ENCODE measurements at regions not wholly inside any gene's neighbourhood (a gene's known extent, or its start where the extent isn't known, plus 50 kb on each side); places are given as distances from the start of the nearest gene placed in this dataset.
"Not testable (repeated sequence)": the region's sequence is repeated elsewhere in the genome, so short reads cannot be mapped to it uniquely, and the experiment has no call there.

DNA sequence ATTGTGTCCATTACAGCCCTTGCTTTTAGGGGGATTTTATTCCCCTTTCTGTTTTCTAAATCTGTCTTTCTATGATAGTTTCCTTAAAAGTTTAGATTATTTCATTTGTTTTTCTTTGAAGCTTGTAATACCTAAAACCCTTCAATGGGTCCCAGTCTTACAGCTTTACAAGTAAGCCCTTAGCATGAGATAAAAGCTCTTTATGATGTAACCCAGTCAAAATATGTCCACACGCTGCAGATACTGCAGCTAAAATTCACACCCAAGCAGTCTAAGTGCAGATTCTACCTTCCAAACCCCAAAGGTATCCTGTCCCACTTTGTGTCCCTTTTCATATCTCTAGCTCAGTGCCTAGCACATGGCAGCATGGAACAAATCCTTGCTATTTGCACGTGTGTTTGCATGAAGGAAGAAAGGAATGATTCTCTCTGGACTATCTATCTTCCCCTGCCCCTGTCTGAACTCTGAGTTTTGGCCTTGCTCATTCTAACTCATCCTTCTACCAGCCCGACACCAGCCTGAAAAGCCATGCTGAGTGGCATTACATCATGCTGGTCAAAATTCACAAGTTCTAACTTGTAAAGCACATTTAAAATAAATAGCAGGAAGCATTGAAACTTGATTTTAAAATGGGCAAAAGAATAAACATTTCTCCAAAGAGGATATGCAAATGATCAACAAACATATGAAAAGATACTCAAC is 623.2 kb downstream of the IRS1 start:
- H3K27me3 ChIP-seq (ENCODE audit: control insufficient read depth in 1 of 2, insufficient read depth in 2 of 2, low read length in 2 of 2), result no peaks in the 10 kb centered on the region
- peaks cover 0 to 4% of the 10 kb centered on the region in 2 donors for H3K9me3 ChIP-seq (ENCODE audit: control insufficient read depth in 2 of 2, insufficient read depth in 1 of 2, low read depth in 1 of 2, low read length in 1 of 2)
- no peaks in the 10 kb centered on the region for H3K36me3 ChIP-seq (ENCODE audit: control insufficient read depth in 2 of 2, insufficient read depth in 2 of 2, low read length in 1 of 2)
- no peak overlapping the region for H3K27ac ChIP-seq (ENCODE audit: low read depth in 2 of 2, low read length in 1 of 2)
- no peaks in the 10 kb centered on the region for H3K4me1 ChIP-seq (ENCODE audit: control insufficient read depth in 2 of 2, insufficient read depth in 2 of 2, low read length in 1 of 2)
- 62 to 64% methylated on average over 3 of the region's 3 CpGs for WGBS, 2 donors
- H3K4me3 ChIP-seq (ENCODE audit: low read depth in 1 of 2, low read length in 2 of 2), result no peak overlapping the region

DNA sequence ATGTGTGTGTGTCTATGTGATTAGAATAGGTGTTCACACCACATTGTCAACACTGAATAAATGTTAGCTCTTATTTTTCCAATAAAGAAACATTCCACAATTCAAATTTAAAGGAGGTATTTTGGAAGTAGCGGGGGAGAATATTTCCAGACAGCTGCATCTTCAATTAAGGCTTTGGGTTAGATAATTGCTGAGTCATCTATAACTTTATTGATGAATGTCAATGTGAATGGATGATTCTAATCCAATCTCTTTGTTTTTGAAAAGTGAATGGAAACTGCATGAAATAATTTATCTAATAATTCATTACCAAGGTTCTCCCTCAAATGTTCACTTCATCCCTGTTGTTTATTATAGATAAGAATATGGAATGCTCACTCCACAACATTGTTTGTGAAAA is 625.2 kb downstream of the IRS1 start:
- no peak overlapping the region for H3K27ac ChIP-seq (ENCODE audit: low read depth in 2 of 2, low read length in 1 of 2)
- no peaks in the 10 kb centered on the region for H3K4me1 ChIP-seq (ENCODE audit: control insufficient read depth in 2 of 2, insufficient read depth in 2 of 2, low read length in 1 of 2)
- H3K27me3 ChIP-seq (ENCODE audit: control insufficient read depth in 1 of 2, insufficient read depth in 2 of 2, low read length in 2 of 2), result no peaks in the 10 kb centered on the region
- H3K9me3 ChIP-seq (ENCODE audit: control insufficient read depth in 2 of 2, insufficient read depth in 1 of 2, low read depth in 1 of 2, low read length in 1 of 2), result peaks cover 0 to 4% of the 10 kb centered on the region in 2 donors
- no peak overlapping the region for H3K4me3 ChIP-seq (ENCODE audit: low read depth in 1 of 2, low read length in 2 of 2)
- 89 to 93% methylated on average over 1 of the region's 1 CpG for WGBS, 2 donors
- H3K36me3 ChIP-seq (ENCODE audit: control insufficient read depth in 2 of 2, insufficient read depth in 2 of 2, low read length in 1 of 2), result no peaks in the 10 kb centered on the region

DNA sequence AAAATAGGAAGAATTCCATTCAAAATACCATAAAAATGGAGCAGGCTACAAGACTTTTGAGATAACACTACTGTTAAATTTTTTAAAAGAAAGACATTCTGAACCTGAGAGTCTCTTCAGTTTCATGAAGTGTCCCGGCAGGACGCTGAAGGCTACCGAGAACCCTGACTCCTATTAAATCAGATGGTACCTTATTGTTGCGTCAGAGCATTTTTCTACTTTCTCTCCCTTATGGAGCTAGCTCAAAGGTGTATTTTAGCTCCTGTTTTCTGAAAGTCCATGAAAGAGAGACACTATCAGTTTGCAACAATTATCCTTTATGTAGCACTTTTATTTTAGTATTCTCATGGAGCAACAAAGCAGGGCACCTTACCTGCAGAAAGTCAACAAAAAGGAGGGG is 626.7 kb downstream of the IRS1 start:
- no peaks in the 10 kb centered on the region for H3K9me3 ChIP-seq (ENCODE audit: control insufficient read depth in 2 of 2, insufficient read depth in 1 of 2, low read depth in 1 of 2, low read length in 1 of 2)
- H3K36me3 ChIP-seq (ENCODE audit: control insufficient read depth in 2 of 2, insufficient read depth in 2 of 2, low read length in 1 of 2), result no peaks in the 10 kb centered on the region
- H3K27ac ChIP-seq (ENCODE audit: low read depth in 2 of 2, low read length in 1 of 2), result no peak overlapping the region
- no peak overlapping the region for H3K4me3 ChIP-seq (ENCODE audit: low read depth in 1 of 2, low read length in 2 of 2)
- no peaks in the 10 kb centered on the region for H3K4me1 ChIP-seq (ENCODE audit: control insufficient read depth in 2 of 2, insufficient read depth in 2 of 2, low read length in 1 of 2)
- WGBS, 2 donors, result 94% methylated on average over 4 of the region's 4 CpGs
- H3K27me3 ChIP-seq (ENCODE audit: control insufficient read depth in 1 of 2, insufficient read depth in 2 of 2, low read length in 2 of 2), result no peaks in the 10 kb centered on the region

DNA sequence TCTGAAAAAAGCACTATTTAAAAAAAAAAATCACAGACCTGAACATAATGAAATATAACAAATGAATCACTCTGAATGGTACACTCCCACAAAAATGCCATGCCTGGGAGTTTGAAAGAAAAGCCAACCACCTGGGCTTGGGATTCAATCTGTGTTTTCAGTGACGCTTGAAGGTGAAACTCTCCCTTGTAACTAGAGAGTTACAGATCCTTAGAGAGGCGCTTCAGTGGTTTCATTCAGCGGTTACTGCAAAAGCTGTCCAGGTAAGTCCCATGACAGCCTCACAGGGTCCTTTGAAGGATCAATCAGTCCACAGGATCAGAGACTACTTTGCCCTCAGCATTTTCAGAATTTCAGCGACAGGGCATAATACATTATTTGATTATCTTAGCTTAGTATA is 627.3 kb downstream of the IRS1 start:
- 90 to 93% methylated on average over 4 of the region's 4 CpGs for WGBS, 2 donors
- no peaks in the 10 kb centered on the region for H3K27me3 ChIP-seq (ENCODE audit: control insufficient read depth in 1 of 2, insufficient read depth in 2 of 2, low read length in 2 of 2)
- H3K4me3 ChIP-seq (ENCODE audit: low read depth in 1 of 2, low read length in 2 of 2), result no peak overlapping the region
- no peak overlapping the region for H3K27ac ChIP-seq (ENCODE audit: low read depth in 2 of 2, low read length in 1 of 2)
- no peaks in the 10 kb centered on the region for H3K36me3 ChIP-seq (ENCODE audit: control insufficient read depth in 2 of 2, insufficient read depth in 2 of 2, low read length in 1 of 2)
- no peaks in the 10 kb centered on the region for H3K4me1 ChIP-seq (ENCODE audit: control insufficient read depth in 2 of 2, insufficient read depth in 2 of 2, low read length in 1 of 2)
- H3K9me3 ChIP-seq (ENCODE audit: control insufficient read depth in 2 of 2, insufficient read depth in 1 of 2, low read depth in 1 of 2, low read length in 1 of 2), result no peaks in the 10 kb centered on the region

DNA sequence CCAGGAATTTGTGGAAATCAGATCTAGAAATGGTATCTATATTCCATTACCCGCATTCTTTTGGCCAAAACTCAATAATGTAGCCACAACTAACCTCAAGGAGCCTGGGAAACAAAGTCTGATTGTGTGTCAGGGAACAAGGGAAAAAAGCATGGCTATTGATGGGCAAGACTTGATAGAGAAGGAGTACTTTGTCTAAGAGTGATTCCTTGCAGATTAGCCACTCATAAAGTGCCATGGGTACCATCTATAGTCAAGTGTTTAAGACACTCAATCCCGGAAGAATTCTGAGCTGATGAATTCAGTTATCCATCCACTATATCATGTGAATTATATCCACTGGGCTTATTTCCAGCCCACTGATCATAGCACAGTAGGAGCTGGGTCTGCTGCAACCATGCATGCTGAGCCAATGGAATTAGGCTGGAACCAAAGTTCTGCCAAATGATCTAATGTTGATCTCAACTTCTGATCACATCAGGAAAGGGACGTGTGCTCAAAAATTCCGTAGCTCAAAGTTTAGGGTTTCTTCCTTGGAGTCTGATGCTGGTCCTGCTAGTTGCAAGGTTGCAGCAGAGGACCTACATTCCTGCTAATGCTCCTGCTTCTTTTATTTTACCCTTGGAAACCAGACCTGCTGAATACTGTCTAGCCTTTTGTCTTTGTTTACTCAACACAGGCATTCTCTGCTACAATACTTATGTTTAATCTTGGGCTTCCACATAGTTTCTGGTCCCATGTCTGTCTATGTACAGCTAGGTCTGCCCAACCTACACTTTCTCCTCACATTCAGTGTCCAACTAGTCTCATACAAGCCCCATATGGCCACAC is 629.7 kb downstream of the IRS1 start:
- no peaks in the 10 kb centered on the region for H3K27me3 ChIP-seq (ENCODE audit: control insufficient read depth in 1 of 2, insufficient read depth in 2 of 2, low read length in 2 of 2)

DNA sequence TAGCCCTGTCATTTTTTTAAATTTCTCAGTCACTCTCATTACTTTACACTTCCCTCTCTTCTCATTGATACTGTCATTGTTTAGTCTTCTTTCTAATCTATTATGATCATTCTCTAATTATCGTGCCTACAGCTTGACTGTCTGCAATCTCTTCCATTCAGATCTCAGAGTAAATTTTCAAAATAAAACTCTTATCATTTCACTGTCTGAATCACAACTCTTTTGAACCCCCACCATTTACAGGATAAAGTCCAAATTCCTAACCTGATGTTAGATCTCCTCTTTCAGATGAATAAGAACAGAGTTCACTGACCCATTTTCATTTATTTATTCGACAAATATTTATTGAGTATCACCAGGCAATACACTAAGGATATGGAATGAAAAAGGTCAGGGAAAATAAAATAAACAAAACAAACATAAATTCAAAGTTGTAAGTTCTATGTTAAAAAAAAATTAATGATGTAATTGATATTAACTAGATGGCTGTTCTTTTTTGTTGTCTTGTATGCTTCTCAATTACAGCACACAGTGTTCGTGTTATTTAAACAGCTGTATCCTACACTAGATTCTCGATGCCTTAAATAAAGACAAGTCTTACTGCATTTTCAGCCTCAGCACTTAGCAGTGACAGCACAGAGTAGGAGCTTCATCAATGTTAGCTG is 631.0 kb downstream of the IRS1 start:
- H3K27me3 ChIP-seq (ENCODE audit: control insufficient read depth in 1 of 2, insufficient read depth in 2 of 2, low read length in 2 of 2), result no peaks in the 10 kb centered on the region
- WGBS, 2 donors, result 78 to 81% methylated on average over 4 of the region's 4 CpGs

More for the DNA sequence above, 629.7 kb downstream of the IRS1 start:
- H3K4me3 ChIP-seq (ENCODE audit: low read depth in 1 of 2, low read length in 2 of 2), result no peak overlapping the region
- no peak overlapping the region for H3K27ac ChIP-seq (ENCODE audit: low read depth in 2 of 2, low read length in 1 of 2)
- no peaks in the 10 kb centered on the region for H3K9me3 ChIP-seq (ENCODE audit: control insufficient read depth in 2 of 2, insufficient read depth in 1 of 2, low read depth in 1 of 2, low read length in 1 of 2)
- WGBS, 2 donors, result 80 to 83% methylated on average over 4 of the region's 4 CpGs
- H3K36me3 ChIP-seq (ENCODE audit: control insufficient read depth in 2 of 2, insufficient read depth in 2 of 2, low read length in 1 of 2), result no peaks in the 10 kb centered on the region
- no peaks in the 10 kb centered on the region for H3K4me1 ChIP-seq (ENCODE audit: control insufficient read depth in 2 of 2, insufficient read depth in 2 of 2, low read length in 1 of 2)

DNA sequence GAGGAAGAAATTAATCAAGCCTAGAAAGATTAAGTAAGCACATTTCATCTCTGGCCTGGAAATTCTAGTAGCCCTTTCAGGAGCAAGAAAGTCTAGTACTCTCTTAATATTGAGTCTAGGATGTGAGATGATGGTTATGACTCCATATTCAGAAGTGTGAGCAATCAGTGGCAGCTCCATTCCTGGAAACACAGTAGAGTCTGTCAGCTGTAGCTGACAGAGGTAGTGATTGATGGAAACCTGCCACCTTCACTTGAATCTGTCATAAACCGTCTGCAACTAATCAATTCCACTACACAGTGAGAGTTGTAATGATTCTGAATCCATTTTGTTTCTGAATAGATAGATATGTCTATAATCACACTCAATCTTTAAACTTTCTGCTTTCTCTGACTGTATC is 635.1 kb downstream of the IRS1 start:
- no peaks in the 10 kb centered on the region for H3K27me3 ChIP-seq (ENCODE audit: control insufficient read depth in 1 of 2, insufficient read depth in 2 of 2, low read length in 2 of 2)
- H3K4me3 ChIP-seq (ENCODE audit: low read depth in 1 of 2, low read length in 2 of 2), result no peak overlapping the region
- H3K9me3 ChIP-seq (ENCODE audit: control insufficient read depth in 2 of 2, insufficient read depth in 1 of 2, low read depth in 1 of 2, low read length in 1 of 2), result no peaks in the 10 kb centered on the region
- H3K36me3 ChIP-seq (ENCODE audit: control insufficient read depth in 2 of 2, insufficient read depth in 2 of 2, low read length in 1 of 2), result no peaks in the 10 kb centered on the region
- no peaks in the 10 kb centered on the region for H3K4me1 ChIP-seq (ENCODE audit: control insufficient read depth in 2 of 2, insufficient read depth in 2 of 2, low read length in 1 of 2)
- H3K27ac ChIP-seq (ENCODE audit: low read depth in 2 of 2, low read length in 1 of 2), result no peak overlapping the region
- WGBS, 2 donors, result 66 to 80% methylated on average over 1 of the region's 1 CpG

More for the DNA sequence above, 631.0 kb downstream of the IRS1 start:
- no peaks in the 10 kb centered on the region for H3K4me1 ChIP-seq (ENCODE audit: control insufficient read depth in 2 of 2, insufficient read depth in 2 of 2, low read length in 1 of 2)
- H3K4me3 ChIP-seq (ENCODE audit: low read depth in 1 of 2, low read length in 2 of 2), result no peak overlapping the region
- no peaks in the 10 kb centered on the region for H3K36me3 ChIP-seq (ENCODE audit: control insufficient read depth in 2 of 2, insufficient read depth in 2 of 2, low read length in 1 of 2)
- H3K27ac ChIP-seq (ENCODE audit: low read depth in 2 of 2, low read length in 1 of 2), result no peak overlapping the region
- H3K9me3 ChIP-seq (ENCODE audit: control insufficient read depth in 2 of 2, insufficient read depth in 1 of 2, low read depth in 1 of 2, low read length in 1 of 2), result no peaks in the 10 kb centered on the region

DNA sequence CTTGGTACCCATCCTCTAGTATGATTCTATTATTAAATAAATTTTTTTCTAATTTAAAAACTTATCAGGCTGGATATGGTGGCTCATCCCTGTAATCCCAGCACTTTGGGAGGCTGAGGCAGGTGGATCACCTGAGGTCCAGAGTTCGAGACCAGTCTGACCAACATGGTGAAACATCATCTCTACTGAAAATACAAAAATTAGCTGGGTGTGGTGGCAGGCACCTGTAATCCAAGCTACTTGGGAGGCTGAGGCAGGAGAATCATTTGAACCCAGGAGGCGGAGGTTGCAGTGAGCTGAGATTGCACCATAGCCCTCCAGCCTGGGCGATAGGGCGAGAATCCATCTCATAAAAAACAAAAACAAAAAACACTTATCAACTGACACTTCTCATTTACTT is 639.0 kb downstream of the IRS1 start:
- not testable (repeated sequence) for H3K27ac ChIP-seq (ENCODE audit: low read depth in 2 of 2, low read length in 1 of 2); H3K4me3 ChIP-seq (ENCODE audit: low read depth in 1 of 2, low read length in 2 of 2); H3K27me3 ChIP-seq (ENCODE audit: control insufficient read depth in 1 of 2, insufficient read depth in 2 of 2, low read length in 2 of 2); H3K4me1 ChIP-seq (ENCODE audit: control insufficient read depth in 2 of 2, insufficient read depth in 2 of 2, low read length in 1 of 2); H3K9me3 ChIP-seq (ENCODE audit: control insufficient read depth in 2 of 2, insufficient read depth in 1 of 2, low read depth in 1 of 2, low read length in 1 of 2); H3K36me3 ChIP-seq (ENCODE audit: control insufficient read depth in 2 of 2, insufficient read depth in 2 of 2, low read length in 1 of 2)
- 93 to 94% methylated on average over 4 of the region's 4 CpGs for WGBS, 2 donors

DNA sequence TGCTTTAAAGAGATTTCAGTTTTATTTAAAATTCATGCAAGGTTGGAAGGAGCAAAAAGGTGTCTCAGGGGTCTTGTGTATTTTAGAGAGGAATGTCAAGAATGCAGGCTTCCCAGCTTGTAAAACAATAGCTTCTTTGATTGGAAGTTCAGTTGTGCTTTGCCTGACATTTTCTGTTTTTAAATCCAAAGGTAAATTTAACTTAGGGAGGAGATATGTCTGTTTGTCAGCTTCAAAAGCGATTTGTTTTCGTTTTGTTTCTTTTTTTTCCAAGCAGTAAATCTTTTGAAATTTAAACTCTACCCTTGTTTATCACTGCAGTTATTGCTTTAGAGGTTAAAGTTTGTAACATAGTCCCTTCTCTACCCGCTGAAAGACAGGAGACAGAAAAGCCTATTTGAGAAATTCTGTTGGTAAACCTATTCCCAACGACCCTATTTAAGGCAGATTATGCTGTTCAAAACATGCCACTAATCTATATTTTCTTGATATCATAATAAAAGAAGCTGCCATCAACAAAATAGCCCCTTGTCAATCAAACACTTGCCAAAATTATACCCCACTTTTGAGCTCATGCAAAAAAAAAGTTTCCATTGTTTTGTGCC is 639.6 kb downstream of the IRS1 start:
- WGBS, 2 donors, result 22 to 39% methylated on average over 4 of the region's 4 CpGs
- Histone ChIP-seq H3K4me3 (ENCODE audit: low read depth in 1 of 2, low read length in 2 of 2) (no peak overlapping the region), H3K27ac (ENCODE audit: low read depth in 2 of 2, low read length in 1 of 2) (no peak overlapping the region), H3K9me3 (ENCODE audit: control insufficient read depth in 2 of 2, insufficient read depth in 1 of 2, low read depth in 1 of 2, low read length in 1 of 2) (no peaks in the 10 kb centered on the region), H3K27me3 (ENCODE audit: control insufficient read depth in 1 of 2, insufficient read depth in 2 of 2, low read length in 2 of 2) (no peaks in the 10 kb centered on the region), H3K4me1 (ENCODE audit: control insufficient read depth in 2 of 2, insufficient read depth in 2 of 2, low read length in 1 of 2) (no peaks in the 10 kb centered on the region), H3K36me3 (ENCODE audit: control insufficient read depth in 2 of 2, insufficient read depth in 2 of 2, low read length in 1 of 2) (no peaks in the 10 kb centered on the region)
